ENCODE measurements at regions not wholly inside any gene's neighbourhood (a gene's known extent, or its start where the extent isn't known, plus 50 kb on each side); places are given as distances from the start of the nearest gene placed in this dataset.

- Mint-ChIP-seq H3K27ac (no peak overlapping the region), H3K27me3 (peaks cover 8% of the 10 kb centered on the region), H3K4me3 (no peak overlapping the region), H3K36me3 (ENCODE audit: low read depth) (no peaks in the 10 kb centered on the region), H3K9me3 (no peaks in the 10 kb centered on the region), H3K4me1 (ENCODE audit: low read depth) (no peaks in the 10 kb centered on the region)
- no peak for DNase-seq
These were observed 207.2 kb upstream of the C1orf174 start for GRCh38 chr1:4107291-4107690.

DNA sequence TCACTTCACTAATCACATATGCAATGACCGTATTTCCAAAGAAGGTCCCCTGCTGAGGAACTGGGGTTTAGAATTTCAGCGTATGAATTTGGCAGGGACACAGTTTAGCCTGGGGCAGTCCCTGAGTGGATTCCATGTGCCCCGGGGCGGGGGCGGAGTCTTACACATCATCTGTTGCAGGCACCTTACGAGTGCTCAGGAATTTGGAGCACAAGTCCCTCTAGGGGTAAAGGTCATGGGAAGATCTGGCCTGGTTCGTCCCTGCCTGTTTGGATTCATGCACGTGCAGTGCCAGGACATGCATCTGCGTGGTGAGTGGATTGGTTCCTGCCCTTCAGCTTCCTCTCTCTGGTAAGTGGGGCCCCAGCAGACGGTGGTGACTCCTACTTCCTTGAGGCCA is 208.3 kb upstream of the C1orf174 start:
- no peak overlapping the region for H3K4me3 Mint-ChIP-seq
- peaks cover 6% of the 10 kb centered on the region for H3K27me3 Mint-ChIP-seq
- H3K27ac Mint-ChIP-seq, result no peak overlapping the region
- DNase-seq, result no peak
- no peaks in the 10 kb centered on the region for H3K4me1 Mint-ChIP-seq (ENCODE audit: low read depth)
- no peaks in the 10 kb centered on the region for H3K9me3 Mint-ChIP-seq
- H3K36me3 Mint-ChIP-seq (ENCODE audit: low read depth), result no peaks in the 10 kb centered on the region

DNA sequence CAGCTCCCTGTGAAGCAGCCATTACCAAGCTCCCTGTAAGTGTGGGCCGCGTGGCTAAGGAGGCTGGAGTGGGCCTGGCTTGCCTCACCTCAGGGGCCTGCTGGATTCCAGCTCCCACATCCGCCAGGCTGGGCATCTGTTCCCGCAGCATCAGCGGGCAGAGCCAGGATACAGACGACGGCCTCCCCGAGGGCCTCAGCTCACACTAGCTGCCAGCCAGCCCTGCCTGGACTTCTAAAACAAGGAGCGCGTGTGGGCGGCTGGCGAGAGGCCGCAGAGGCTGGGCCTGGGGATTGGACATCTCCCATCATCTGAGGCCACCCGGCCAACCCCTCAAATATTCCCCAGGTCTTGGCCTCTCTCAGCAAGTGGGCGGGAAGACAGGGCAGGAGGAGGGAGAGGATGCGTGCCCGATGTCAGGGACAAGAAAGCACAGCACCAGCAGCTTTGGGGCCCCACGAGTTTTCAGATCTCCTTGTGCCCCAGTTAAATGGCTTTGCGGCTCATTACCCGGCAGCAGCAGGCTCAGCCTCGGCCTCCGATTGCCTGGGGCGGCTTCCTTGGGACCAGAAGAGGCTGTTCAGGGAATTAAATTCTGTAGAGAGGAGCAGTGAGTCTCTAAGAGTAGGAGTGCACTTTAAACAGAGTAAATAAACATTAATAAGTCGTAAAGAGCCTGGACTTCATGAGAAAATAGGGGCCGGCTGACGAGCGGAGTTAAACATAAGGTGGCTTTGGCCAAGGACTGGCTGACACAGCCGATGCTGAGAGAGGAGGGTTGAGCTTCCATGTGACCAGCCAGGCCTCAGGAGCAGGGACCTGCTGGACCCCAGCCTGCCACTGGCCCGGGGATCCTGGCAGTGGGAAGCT is 208.9 kb upstream of the C1orf174 start:
- H3K27ac Mint-ChIP-seq, result no peak overlapping the region
- DNase-seq, result no peak
- peaks cover 6% of the 10 kb centered on the region for H3K27me3 Mint-ChIP-seq
- H3K4me1 Mint-ChIP-seq (ENCODE audit: low read depth), result no peaks in the 10 kb centered on the region
- H3K4me3 Mint-ChIP-seq, result no peak overlapping the region
- no peaks in the 10 kb centered on the region for H3K36me3 Mint-ChIP-seq (ENCODE audit: low read depth)
- peaks cover 4% of the 10 kb centered on the region for H3K9me3 Mint-ChIP-seq

DNA sequence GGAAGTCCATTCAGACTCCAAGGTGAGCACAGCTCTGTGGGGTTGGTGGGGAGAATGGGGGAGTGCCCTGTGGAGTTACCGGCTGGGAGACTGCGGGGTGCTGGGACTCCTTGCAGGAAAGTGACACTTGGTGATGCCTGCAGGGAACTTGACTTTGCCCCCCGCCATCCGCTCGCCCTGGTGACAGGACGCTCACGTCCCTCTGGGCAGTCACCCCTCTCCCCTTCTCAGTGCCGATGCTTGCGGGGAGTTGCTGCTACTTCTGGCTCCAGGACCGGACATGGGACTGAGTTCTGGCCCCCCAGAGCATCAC is 209.5 kb upstream of the C1orf174 start:
- Mint-ChIP-seq H3K4me3 (no peak overlapping the region), H3K27me3 (peaks cover 4% of the 10 kb centered on the region), H3K36me3 (ENCODE audit: low read depth) (no peaks in the 10 kb centered on the region), H3K9me3 (peaks cover 7% of the 10 kb centered on the region), H3K4me1 (ENCODE audit: low read depth) (no peaks in the 10 kb centered on the region), H3K27ac (no peak overlapping the region)
- DNase-seq, result no peak

GRCh38 chr1:4110888-4111287 is 210.8 kb upstream of the C1orf174 start:
- H3K4me1 Mint-ChIP-seq (ENCODE audit: low read depth), result no peaks in the 10 kb centered on the region
- H3K36me3 Mint-ChIP-seq (ENCODE audit: low read depth), result no peaks in the 10 kb centered on the region
- peaks cover 3% of the 10 kb centered on the region for H3K27me3 Mint-ChIP-seq
- no peak overlapping the region for H3K27ac Mint-ChIP-seq
- H3K4me3 Mint-ChIP-seq, result no peak overlapping the region
- peaks cover 7% of the 10 kb centered on the region for H3K9me3 Mint-ChIP-seq
- DNase-seq, result no peak

DNA sequence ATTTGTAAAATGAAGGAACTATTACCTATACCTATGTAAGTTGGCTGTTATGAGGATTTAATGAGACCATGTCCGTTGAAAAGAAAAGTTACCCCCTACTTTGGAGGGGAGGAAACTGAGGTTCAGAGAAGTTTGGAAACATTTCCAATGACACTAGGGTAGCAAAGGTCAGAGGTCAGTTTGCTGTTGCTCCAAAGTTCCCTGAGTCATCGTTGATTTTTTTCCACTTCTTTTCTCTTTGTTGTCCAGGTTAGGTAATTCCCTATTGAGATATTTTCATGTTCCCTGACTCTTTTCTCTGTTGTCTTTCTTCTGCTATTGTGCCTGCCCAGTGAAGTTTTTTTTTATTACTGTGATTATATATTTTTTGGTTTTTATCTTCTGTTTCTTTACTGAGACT is 213.8 kb upstream of the C1orf174 start:
- Mint-ChIP-seq H3K27me3 (peaks cover 8% of the 10 kb centered on the region), H3K4me3 (no peak overlapping the region), H3K27ac (no peak overlapping the region), H3K4me1 (ENCODE audit: low read depth) (no peaks in the 10 kb centered on the region), H3K36me3 (ENCODE audit: low read depth) (no peaks in the 10 kb centered on the region), H3K9me3 (peaks cover 7% of the 10 kb centered on the region)
- DNase-seq, result no peak

- Mint-ChIP-seq H3K36me3 (ENCODE audit: low read depth) (no peaks in the 10 kb centered on the region), H3K4me3 (no peak overlapping the region), H3K27ac (no peak overlapping the region), H3K4me1 (ENCODE audit: low read depth) (no peaks in the 10 kb centered on the region), H3K27me3 (peaks cover 7% of the 10 kb centered on the region), H3K9me3 (peaks cover 7% of the 10 kb centered on the region)
- no peak for DNase-seq
These were observed 215.3 kb upstream of the C1orf174 start for GRCh38 chr1:4115191-4115900.

DNA sequence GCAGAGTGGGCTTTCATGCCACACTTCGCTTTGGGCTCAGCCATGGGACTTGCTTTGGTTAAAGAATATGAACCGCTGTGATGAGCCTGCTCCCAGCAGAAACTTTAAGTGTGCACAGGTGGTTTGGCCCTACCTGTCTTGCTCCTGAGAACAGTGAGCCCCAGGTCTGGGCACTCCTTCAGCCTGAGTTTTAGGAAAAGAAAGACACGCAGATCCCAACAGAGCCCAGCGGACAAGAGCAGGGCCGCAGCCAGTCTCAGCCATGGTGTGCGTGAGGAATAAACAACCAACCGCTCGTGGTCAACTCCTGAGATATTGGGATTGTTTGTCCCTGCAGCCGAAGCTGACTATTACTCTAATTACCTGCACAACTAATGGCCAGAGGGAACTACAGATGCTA is 217.1 kb upstream of the C1orf174 start:
- Mint-ChIP-seq H3K27me3 (peaks cover 7% of the 10 kb centered on the region), H3K9me3 (peaks cover 7% of the 10 kb centered on the region), H3K36me3 (ENCODE audit: low read depth) (no peaks in the 10 kb centered on the region), H3K4me1 (ENCODE audit: low read depth) (no peaks in the 10 kb centered on the region), H3K4me3 (no peak overlapping the region), H3K27ac (no peak overlapping the region)
- no peak for DNase-seq

- no peak for DNase-seq
- H3K4me1 Mint-ChIP-seq (ENCODE audit: low read depth), result no peaks in the 10 kb centered on the region
- H3K27ac Mint-ChIP-seq, result no peak overlapping the region
- H3K9me3 Mint-ChIP-seq, result peaks cover 4% of the 10 kb centered on the region
- no peaks in the 10 kb centered on the region for H3K36me3 Mint-ChIP-seq (ENCODE audit: low read depth)
- H3K27me3 Mint-ChIP-seq, result peaks cover 9% of the 10 kb centered on the region
- no peak overlapping the region for H3K4me3 Mint-ChIP-seq
These were observed 218.9 kb upstream of the C1orf174 start for GRCh38 chr1:4118746-4119515.

- Mint-ChIP-seq H3K27ac (no peak overlapping the region), H3K4me1 (ENCODE audit: low read depth) (no peaks in the 10 kb centered on the region), H3K36me3 (ENCODE audit: low read depth) (no peaks in the 10 kb centered on the region), H3K27me3 (peaks cover 9% of the 10 kb centered on the region), H3K4me3 (no peak overlapping the region), H3K9me3 (no peaks in the 10 kb centered on the region)
- no peak for DNase-seq
These were observed 219.6 kb upstream of the C1orf174 start for GRCh38 chr1:4119516-4120220.

- no peaks in the 10 kb centered on the region for H3K36me3 Mint-ChIP-seq (ENCODE audit: low read depth)
- DNase-seq, result no peak
- H3K4me1 Mint-ChIP-seq (ENCODE audit: low read depth), result no peaks in the 10 kb centered on the region
- H3K27me3 Mint-ChIP-seq, result peaks cover 9% of the 10 kb centered on the region
- H3K9me3 Mint-ChIP-seq, result no peaks in the 10 kb centered on the region
- H3K4me3 Mint-ChIP-seq, result no peak overlapping the region
- no peak overlapping the region for H3K27ac Mint-ChIP-seq
These were observed 220.7 kb upstream of the C1orf174 start for GRCh38 chr1:4120557-4121292.

DNA sequence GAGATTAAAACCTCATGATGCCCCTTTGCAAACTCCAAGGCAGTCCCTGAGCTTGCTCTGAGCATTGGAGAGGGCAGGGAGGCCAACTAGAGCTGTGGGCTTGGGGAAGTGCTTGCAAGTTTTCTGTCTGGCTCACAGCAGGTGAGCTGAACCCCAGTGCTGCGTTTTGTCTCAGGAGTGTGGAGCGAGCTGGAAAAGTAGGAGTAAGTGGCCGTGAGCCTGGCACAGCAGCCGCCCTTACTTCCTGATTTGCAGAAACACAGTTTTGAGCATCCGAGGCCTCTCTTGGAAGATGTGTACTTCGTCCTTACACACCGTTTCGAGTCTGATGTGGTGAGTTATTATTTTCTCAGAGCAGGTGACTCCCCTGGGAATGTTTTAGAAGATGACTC is 221.2 kb upstream of the C1orf174 start:
- Mint-ChIP-seq H3K4me3 (no peak overlapping the region), H3K4me1 (ENCODE audit: low read depth) (no peaks in the 10 kb centered on the region), H3K27me3 (peaks cover 9% of the 10 kb centered on the region), H3K36me3 (ENCODE audit: low read depth) (no peaks in the 10 kb centered on the region), H3K27ac (no peak overlapping the region), H3K9me3 (no peaks in the 10 kb centered on the region)
- DNase-seq, result no peak

- Mint-ChIP-seq H3K27me3 (peaks cover 9% of the 10 kb centered on the region), H3K4me1 (ENCODE audit: low read depth) (no peaks in the 10 kb centered on the region), H3K36me3 (ENCODE audit: low read depth) (no peaks in the 10 kb centered on the region), H3K27ac (no peak overlapping the region), H3K9me3 (no peaks in the 10 kb centered on the region), H3K4me3 (no peak overlapping the region)
- DNase-seq, result no peak
These were observed 221.9 kb upstream of the C1orf174 start for GRCh38 chr1:4121834-4122512.
